ENCODE measurements at regions not wholly inside any gene's neighbourhood (a gene's known extent, or its start where the extent isn't known, plus 50 kb on each side); places are given as distances from the start of the nearest gene placed in this dataset.

DNA sequence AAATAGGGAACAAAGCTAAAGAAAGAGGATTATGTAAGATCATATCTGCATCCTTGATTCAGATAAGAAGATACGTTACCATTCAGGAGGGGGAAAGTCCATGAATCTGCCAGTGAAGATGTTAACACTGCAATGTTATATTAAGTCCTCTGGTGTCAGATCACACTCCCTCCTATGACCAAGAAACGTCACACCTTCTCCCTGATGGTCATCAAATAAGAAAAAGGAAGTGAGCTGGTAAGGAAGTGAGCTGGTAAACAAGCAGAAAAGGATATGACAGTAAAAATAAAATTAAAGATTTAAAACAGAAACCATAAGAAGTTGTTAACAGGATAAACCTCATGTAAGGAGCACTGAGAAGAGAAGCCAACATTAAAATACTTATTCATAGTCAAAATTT lies 340.2 kb downstream of the SEC23A start:
- TF ChIP-seq, protein P1, sequence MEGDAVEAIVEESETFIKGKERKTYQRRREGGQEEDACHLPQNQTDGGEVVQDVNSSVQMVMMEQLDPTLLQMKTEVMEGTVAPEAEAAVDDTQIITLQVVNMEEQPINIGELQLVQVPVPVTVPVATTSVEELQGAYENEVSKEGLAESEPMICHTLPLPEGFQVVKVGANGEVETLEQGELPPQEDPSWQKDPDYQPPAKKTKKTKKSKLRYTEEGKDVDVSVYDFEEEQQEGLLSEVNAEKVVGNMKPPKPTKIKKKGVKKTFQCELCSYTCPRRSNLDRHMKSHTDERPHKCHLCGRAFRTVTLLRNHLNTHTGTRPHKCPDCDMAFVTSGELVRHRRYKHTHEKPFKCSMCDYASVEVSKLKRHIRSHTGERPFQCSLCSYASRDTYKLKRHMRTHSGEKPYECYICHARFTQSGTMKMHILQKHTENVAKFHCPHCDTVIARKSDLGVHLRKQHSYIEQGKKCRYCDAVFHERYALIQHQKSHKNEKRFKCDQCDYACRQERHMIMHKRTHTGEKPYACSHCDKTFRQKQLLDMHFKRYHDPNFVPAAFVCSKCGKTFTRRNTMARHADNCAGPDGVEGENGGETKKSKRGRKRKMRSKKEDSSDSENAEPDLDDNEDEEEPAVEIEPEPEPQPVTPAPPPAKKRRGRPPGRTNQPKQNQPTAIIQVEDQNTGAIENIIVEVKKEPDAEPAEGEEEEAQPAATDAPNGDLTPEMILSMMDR (tag by site-specific recombination; IDR thresholded peaks at IDR 0.05), result no peak
- no peak for TF ChIP-seq ZNF473 (tag by site-specific recombination; IDR thresholded peaks at IDR 0.05)
- TF ChIP-seq KLF10 (tag by site-specific recombination; IDR thresholded peaks at IDR 0.05), result no peak
- no peak for TF ChIP-seq ZNF626 (tag by site-specific recombination; IDR thresholded peaks at IDR 0.05)

Data from HEK293 (cell line).